MM.1S (cell line): ENCODE measurements at regions not wholly inside any gene's neighbourhood (a gene's known extent, or its start where the extent isn't known, plus 50 kb on each side); places are given as distances from the start of the nearest gene placed in this dataset.

Source experiments
- DNase-seq: peaks from one replicate; pipeline ENCODE4 v3.0.0-alpha.2; 2015
- H2AFZ ChIP-seq: fragments of 300-600 bp; sonication (generic); 2 replicates; pipeline ENCODE4 v1.6.0; 2016; ENCODE audit warnings: antibody characterized with exemption, low read length
- H3F3A ChIP-seq: fragments of 300-600 bp; sonication (generic); 2 replicates; pipeline ENCODE4 v1.6.1; 2016; ENCODE audit warnings: mild to moderate bottlenecking, antibody characterized with exemption, low read length, moderate library complexity, mixed read lengths; ENCODE audit not compliant: insufficient read depth
- H3K27ac ChIP-seq: fragments of 300-600 bp; sonication (generic); 2 replicates; pipeline ENCODE4 v1.5.1; 2016; ENCODE audit warnings: mild to moderate bottlenecking, low read length
- H3K27me3 ChIP-seq: fragments of 300-600 bp; sonication (generic); replicated peaks from 2 replicates; pipeline ENCODE4 v1.6.0; 2016; ENCODE audit warnings: low read length; ENCODE audit not compliant: insufficient read depth
- H3K36me3 ChIP-seq: fragments of 300-600 bp; sonication (generic); replicated peaks from 2 replicates; pipeline ENCODE4 v1.6.1; 2016; ENCODE audit warnings: mild to moderate bottlenecking, low read length, mixed read lengths; ENCODE audit not compliant: insufficient read depth
- H3K4me1 ChIP-seq: fragments of 300-600 bp; sonication (generic); 2 replicates; pipeline ENCODE4 v1.6.1; 2016; ENCODE audit warnings: low read length, mixed read lengths
- H3K4me2 ChIP-seq: fragments of 300-600 bp; sonication (generic); 2 replicates; pipeline ENCODE4 v1.6.0; 2016; ENCODE audit warnings: low read depth, low read length
- H3K4me3 ChIP-seq: fragments of 300-600 bp; sonication (generic); 2 replicates; pipeline ENCODE4 v1.5.1; 2016; ENCODE audit warnings: low read length, mixed read lengths
- H3K79me2 ChIP-seq: fragments of 300-600 bp; sonication (generic); 2 replicates; pipeline ENCODE4 v1.6.1; 2016; ENCODE audit warnings: mixed run types, low read length, mixed read lengths
- H3K9ac ChIP-seq: fragments of 300-600 bp; sonication (generic); 2 replicates; pipeline ENCODE4 v1.6.1; 2016; ENCODE audit warnings: low read length, mixed read lengths
- H3K9me2 ChIP-seq: fragments of 300-600 bp; sonication (generic); replicated peaks from 2 replicates; pipeline ENCODE4 v1.6.1; 2016; ENCODE audit warnings: mild to moderate bottlenecking, low read length, mixed read lengths; ENCODE audit not compliant: insufficient read depth
- H3K9me3 ChIP-seq: fragments of 300-600 bp; sonication (generic); replicated peaks from 2 replicates; pipeline ENCODE4 v1.6.1; 2016; ENCODE audit warnings: mild to moderate bottlenecking, low read length, mixed read lengths; ENCODE audit not compliant: insufficient read depth
- H4K20me1 ChIP-seq: fragments of 300-600 bp; sonication (generic); 2 replicates; pipeline ENCODE4 v1.6.1; 2016; ENCODE audit warnings: mild to moderate bottlenecking, low read length, moderate library complexity, mixed read lengths; ENCODE audit not compliant: insufficient read depth
- CTCF ChIP-seq: fragments of 300-600 bp; sonication (generic); IDR thresholded peaks from 2 replicates; pipeline ENCODE4 v1.5.1; 2016; ENCODE audit warnings: antibody characterized with exemption, low read length, mixed read lengths
- EZH2 ChIP-seq: fragments of 300-600 bp; sonication (generic); optimal IDR thresholded peaks from 2 replicates; pipeline ENCODE3; 2017; ENCODE audit warnings: low read depth, mild to moderate bottlenecking, antibody characterized with exemption, low read length, mixed read lengths
- EZH2phosphoT487 ChIP-seq: fragments of 300-600 bp; sonication (generic); IDR thresholded peaks from 2 replicates; pipeline ENCODE4 v1.6.1; 2018; ENCODE audit warnings: antibody characterized with exemption, low read length

GRCh38 chr10:71065659-71066058 is 146.7 kb upstream of the UNC5B start:
- TF ChIP-seq CTCF: no peak
- TF ChIP-seq EZH2phosphoT487: no peak
- no peak for TF ChIP-seq EZH2
- no peak overlapping the region for H3K9ac ChIP-seq
- H3K4me2 ChIP-seq: no peak overlapping the region
- no peaks in the 10 kb centered on the region for H4K20me1 ChIP-seq
- no peak overlapping the region for H3K4me3 ChIP-seq
- H3K4me1 ChIP-seq: no peaks in the 10 kb centered on the region
- H3K9me2 ChIP-seq: no peaks in the 10 kb centered on the region
- DNase-seq: no peak
- no peak overlapping the region for H3K27ac ChIP-seq
- H3K9me3 ChIP-seq: no peaks in the 10 kb centered on the region
- H2AFZ ChIP-seq: no peak overlapping the region
- peaks cover 12% of the 10 kb centered on the region for H3K27me3 ChIP-seq
- H3F3A ChIP-seq: no peaks in the 10 kb centered on the region
- H3K36me3 ChIP-seq: no peaks in the 10 kb centered on the region
- H3K79me2 ChIP-seq: no peaks in the 10 kb centered on the region

GRCh38 chr10:71066600-71066999 is 145.8 kb upstream of the UNC5B start:
- H3K9ac ChIP-seq: no peak overlapping the region
- TF ChIP-seq EZH2phosphoT487 (no peak), EZH2 (no peak), CTCF (no peak)
- no peaks in the 10 kb centered on the region for H3F3A ChIP-seq
- H3K27me3 ChIP-seq: peaks cover 22% of the 10 kb centered on the region
- no peak overlapping the region for H3K27ac ChIP-seq
- no peak for DNase-seq
- no peaks in the 10 kb centered on the region for H3K4me1 ChIP-seq
- H2AFZ ChIP-seq: no peak overlapping the region
- H3K36me3 ChIP-seq: no peaks in the 10 kb centered on the region
- no peaks in the 10 kb centered on the region for H3K9me3 ChIP-seq
- no peak overlapping the region for H3K4me2 ChIP-seq
- H3K79me2 ChIP-seq: no peaks in the 10 kb centered on the region
- no peaks in the 10 kb centered on the region for H4K20me1 ChIP-seq
- no peak overlapping the region for H3K4me3 ChIP-seq
- no peaks in the 10 kb centered on the region for H3K9me2 ChIP-seq

GRCh38 chr10:71067098-71067740 is 145.2 kb upstream of the UNC5B start:
- Histone ChIP-seq H4K20me1 (no peaks in the 10 kb centered on the region), H3F3A (no peaks in the 10 kb centered on the region), H3K36me3 (no peaks in the 10 kb centered on the region), H3K4me1 (no peaks in the 10 kb centered on the region), H3K9me3 (no peaks in the 10 kb centered on the region), H3K79me2 (no peaks in the 10 kb centered on the region), H3K4me2 (no peak overlapping the region), H3K4me3 (no peak overlapping the region), H2AFZ (no peak overlapping the region), H3K9me2 (no peaks in the 10 kb centered on the region), H3K27me3 (peaks cover 22% of the 10 kb centered on the region), H3K9ac (no peak overlapping the region), H3K27ac (no peak overlapping the region)
- TF ChIP-seq EZH2phosphoT487 (no peak), EZH2 (no peak), CTCF (no peak)
- DNase-seq: no peak
